Transverse colon (tissue), 3 donors: ENCODE measurements at regions not wholly inside any gene's neighbourhood (a gene's known extent, or its start where the extent isn't known, plus 50 kb on each side); places are given as distances from the start of the nearest gene placed in this dataset.

ENCODE experiments used
- POLR2A ChIP-seq: fragments of 450-650 bp; IDR thresholded peaks from one replicate; pipeline ENCODE4 v1.6.1; 2016; ENCODE audit warnings: antibody characterized with exemption, mild to moderate bottlenecking, moderate library complexity
- TF ChIP-seq, protein P1 (sequence below), 5 experiments: fragments of 200-600 bp in 3 of 5; fragments of 450-650 bp in 2 of 5; sonication (generic) in 3 of 5; IDR thresholded peaks; 1 replicate in 2 of 5; 2 replicates in 3 of 5; pipeline ENCODE4 v1.5.1; 2016 to 2017; ENCODE audit warnings: antibody characterized with exemption in 5 of 5, inconsistent platforms in 3 of 5, mild to moderate bottlenecking in 2 of 5, moderate library complexity in 1 of 5

GRCh38 chr2:183868153-183868552, 730.2 kb upstream of the ZNF804A start:
- TF ChIP-seq, protein P1, sequence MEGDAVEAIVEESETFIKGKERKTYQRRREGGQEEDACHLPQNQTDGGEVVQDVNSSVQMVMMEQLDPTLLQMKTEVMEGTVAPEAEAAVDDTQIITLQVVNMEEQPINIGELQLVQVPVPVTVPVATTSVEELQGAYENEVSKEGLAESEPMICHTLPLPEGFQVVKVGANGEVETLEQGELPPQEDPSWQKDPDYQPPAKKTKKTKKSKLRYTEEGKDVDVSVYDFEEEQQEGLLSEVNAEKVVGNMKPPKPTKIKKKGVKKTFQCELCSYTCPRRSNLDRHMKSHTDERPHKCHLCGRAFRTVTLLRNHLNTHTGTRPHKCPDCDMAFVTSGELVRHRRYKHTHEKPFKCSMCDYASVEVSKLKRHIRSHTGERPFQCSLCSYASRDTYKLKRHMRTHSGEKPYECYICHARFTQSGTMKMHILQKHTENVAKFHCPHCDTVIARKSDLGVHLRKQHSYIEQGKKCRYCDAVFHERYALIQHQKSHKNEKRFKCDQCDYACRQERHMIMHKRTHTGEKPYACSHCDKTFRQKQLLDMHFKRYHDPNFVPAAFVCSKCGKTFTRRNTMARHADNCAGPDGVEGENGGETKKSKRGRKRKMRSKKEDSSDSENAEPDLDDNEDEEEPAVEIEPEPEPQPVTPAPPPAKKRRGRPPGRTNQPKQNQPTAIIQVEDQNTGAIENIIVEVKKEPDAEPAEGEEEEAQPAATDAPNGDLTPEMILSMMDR (IDR thresholded peaks at IDR 0.05), result no peak
- no peak for TF ChIP-seq POLR2A
